ENCODE measurements at regions not wholly inside any gene's neighbourhood (a gene's known extent, or its start where the extent isn't known, plus 50 kb on each side); places are given as distances from the start of the nearest gene placed in this dataset.

DNA sequence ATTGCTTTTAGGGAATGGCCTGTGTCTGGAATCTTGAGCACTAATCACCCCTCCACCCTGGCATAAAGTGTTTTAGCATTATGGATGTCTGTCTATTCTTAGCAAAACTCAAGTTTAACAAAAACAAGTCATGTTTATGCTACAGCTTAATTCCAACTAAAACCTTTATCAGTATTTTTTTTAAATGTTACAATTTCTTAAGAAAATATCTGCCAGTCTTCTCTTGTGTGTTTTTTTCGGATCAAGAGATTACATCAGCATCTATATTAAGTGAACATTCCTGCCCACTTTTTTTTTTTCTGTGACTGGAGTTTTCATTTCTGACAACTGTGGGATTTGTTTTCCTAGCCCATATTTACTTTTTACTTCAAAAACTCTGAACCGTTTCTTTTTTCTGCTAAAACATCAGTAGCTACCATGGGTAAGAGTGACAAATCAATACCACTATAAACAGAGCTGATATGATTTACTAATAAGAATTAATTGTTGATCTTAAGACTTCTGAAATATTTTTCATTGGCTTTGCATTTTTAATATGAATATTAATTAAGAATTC, 94.3 kb downstream of the EDN1 start:
- no peak for DNase-seq

DNA sequence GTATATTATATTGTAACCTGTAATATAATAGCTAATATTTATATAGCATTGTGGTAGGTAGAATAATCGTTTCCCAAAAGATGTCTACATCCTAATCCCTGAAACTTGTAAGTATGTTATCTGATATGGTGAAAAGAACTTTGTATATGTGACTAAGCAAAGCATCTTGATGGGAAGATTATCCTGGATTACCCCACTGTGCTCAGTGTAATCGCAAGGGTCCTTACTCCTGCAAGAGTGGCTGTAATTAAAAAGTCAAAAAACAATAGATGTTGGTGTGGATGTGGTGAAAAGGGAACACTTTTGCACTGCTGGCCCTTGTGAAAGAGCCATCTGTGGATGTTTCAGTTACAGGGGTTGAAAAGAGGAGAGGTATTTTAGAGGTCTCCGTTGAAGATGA, 95.2 kb downstream of the EDN1 start:
- no peak for DNase-seq

- DNase-seq = no peak
Measured at GRCh38 chr6:12386816-12387215, 96.7 kb downstream of the EDN1 start.

GRCh38 chr6:12391472-12391871, 101.3 kb downstream of the EDN1 start:
- DNase-seq = no peak

DNA sequence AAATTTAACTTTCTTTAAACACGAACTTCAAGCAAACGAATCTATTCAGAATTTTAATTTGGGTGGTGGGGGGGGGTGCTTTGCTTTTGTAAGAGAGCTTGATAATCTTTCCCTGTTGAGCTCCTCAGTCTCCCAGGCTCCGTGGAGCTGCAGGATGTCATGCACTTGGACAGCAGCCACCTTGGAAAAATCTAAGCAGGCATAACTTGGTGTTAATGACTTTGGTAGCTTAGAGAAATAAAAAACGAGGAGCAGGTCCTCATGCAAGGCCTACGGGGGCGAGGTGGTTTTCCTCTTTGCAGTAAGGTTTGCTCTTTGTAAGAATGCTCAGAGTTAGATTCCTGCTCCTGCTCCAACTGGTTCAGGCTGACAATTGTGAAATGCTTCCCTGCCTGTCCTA, 102.3 kb downstream of the EDN1 start:
- no peak for DNase-seq

GRCh38 chr6:12393100-12393499, 102.9 kb downstream of the EDN1 start:
- no peak for DNase-seq

DNA sequence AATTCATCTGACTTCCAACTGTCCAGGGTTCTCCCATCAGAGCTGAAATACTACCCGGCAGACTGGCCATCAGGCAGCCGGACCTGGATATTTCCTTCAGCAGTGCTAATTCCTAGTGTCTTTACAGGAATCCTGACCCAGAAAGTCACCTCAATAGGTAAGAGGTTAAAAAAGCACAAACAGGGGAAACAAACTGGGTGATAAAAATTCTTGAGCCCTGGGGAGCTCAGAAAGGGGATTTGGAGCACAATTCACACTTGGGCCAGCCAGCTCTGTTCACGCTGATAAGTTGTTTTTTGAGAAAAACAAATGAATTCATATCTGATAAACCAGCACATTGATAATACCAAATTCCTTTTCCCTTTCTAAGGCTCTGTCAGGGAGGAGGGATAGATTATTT, 104.0 kb downstream of the EDN1 start:
- no peak for DNase-seq

DNA sequence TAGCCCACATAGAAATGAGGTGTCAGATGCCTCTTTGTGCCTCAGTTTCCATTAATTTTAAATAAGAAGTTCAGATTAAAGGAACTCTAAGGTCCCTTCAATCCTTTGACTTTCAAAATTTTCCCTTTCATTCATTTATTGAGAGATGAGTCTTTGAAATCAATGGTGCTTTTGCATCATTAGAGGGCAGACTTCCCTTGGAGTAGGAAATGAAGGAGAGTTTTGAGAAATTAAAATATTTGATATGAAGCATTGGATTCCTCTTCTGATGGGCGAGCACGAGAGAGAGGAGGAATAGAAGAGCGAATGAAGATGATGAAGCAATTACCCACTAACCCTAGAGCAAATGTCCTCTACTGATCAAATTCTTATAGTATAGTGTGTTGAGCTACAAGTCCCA, 105.7 kb downstream of the EDN1 start:
- no peak for DNase-seq

GRCh38 chr6:12401200-12401599, 111.0 kb downstream of the EDN1 start:
- DNase-seq = no peak

DNA sequence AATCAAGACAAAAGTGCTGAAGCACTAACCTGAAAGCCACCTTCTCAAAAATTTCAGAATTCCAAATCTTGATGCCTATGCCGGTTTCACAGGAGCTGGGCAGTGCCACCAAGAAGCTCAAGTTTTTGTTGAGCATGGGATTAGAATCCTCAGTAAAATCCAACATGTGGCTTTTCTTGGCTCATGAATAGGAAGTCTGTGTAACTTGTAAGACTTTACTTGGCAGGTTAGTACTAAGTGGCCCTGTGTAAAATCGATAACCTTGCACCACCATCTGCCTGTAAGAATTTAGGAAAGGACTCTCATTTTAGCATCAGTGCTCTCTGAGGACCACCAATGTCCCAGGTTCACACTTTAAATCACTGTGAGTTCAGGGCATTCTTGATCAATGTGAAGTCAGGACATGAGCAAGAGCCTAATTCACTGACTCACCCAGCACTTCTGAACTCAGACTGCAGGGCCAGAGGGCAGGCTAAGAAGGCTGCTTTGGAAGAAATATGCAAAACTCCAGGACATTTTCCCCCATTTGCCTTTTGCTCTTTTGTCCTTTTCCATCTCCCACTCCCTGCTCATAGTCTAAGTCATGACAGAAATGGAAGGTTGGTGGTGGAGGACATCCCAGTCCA, 113.2 kb downstream of the EDN1 start:
- no peak for DNase-seq

GRCh38 chr6:12403947-12404647, 113.9 kb downstream of the EDN1 start:
- no peak for DNase-seq

- no peak for DNase-seq
Measured at GRCh38 chr6:12404651-12405050, 114.5 kb downstream of the EDN1 start.

DNA sequence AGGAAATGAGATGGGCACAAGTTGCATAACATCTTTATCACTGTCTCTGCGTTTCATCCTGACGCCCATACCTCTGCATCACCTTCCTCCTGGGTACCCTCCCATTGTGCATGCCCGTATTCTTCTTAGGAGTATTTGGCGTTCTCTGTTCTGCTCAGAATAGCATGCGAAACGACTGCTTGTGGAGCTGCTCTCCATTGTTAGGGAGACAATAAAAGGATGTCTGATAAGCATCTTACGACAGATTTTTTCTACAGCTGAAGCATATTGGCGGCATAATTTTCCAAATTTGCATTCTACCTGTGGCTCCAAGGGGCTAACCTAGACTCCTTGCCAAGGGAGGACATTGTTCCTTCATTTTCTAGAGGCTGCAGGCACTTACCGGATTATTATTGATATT, 118.6 kb downstream of the EDN1 start:
- DNase-seq = no peak

GRCh38 chr6:12410946-12411345, 120.8 kb downstream of the EDN1 start:
- DNase-seq = no peak

DNA sequence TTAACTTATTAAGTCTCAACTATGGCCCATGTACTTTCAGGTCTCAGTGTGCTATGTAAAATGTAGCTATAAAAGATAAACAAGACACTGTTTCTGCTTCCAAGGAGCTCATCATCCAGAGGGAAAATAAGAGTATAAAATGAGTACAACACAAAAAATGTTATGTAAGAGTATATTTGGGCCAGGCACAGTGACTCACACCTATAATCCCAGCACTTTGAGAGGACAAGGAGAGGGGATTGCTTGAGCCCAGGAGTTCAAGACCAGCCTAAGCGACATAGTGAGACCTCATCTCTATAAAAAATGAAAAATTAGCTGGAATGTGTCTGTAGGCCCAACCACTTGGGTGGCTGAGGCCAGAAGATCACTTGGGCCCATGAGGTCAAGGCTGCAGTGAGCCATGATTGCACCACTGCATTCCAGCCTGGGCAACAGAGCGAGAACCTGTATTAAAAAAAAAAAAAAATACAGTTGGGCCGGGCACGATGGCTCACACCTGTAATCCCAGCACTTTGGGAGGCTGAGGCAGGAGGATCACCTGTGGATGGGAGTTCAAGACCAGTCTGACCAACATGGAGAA, 124.0 kb downstream of the EDN1 start:
- DNase-seq = no peak

DNA sequence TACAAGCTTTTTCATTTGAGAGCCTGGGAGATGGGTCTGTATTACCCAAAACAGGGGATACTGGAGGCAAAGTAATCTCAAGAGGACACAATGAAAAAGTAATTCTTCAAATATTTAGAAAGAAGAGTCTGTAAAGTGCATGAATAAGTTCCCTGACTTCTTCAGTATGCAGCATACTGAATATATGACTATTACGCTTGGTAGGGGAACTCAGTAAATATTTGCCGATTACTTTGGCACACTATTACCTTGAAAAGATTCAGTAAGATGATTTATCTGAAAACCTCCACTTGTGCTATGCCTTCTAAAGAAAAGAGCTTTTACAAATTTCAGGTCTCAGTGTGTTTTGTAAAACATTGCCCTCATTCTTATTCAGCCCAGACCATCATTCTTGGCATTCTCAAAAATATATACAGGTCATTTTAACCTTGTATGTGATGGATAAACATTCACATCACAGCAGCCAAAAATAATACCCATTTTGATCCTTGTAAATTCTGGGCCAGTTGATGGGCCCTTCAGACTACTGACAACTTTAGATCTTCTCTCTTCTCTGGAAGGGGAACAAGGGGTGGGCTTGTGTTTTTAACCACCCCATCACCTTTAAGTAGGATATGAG, 125.9 kb downstream of the EDN1 start:
- DNase-seq = no peak

- DNase-seq = no peak
Measured at GRCh38 chr6:12417191-12417590, 127.0 kb downstream of the EDN1 start.

DNA sequence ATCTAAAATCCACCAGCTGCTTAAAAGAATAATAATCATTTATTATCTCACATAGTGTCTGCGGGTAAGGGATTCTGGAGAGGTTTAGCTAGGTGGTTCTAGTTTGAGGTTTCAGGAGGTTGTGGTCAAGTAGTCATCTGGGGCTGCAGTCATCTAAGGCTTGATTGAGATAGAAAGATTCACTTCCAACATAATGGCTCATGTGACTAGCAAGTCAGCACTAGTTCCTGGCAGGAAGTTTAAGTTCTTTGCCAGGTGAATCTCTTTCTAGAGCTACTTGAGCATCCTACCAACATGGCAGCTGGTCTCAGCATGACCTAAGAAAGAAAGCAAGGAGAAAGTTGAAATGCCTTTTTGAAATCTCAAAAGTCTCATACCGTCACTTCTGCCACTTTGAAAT, 128.8 kb downstream of the EDN1 start:
- no peak for DNase-seq

DNA sequence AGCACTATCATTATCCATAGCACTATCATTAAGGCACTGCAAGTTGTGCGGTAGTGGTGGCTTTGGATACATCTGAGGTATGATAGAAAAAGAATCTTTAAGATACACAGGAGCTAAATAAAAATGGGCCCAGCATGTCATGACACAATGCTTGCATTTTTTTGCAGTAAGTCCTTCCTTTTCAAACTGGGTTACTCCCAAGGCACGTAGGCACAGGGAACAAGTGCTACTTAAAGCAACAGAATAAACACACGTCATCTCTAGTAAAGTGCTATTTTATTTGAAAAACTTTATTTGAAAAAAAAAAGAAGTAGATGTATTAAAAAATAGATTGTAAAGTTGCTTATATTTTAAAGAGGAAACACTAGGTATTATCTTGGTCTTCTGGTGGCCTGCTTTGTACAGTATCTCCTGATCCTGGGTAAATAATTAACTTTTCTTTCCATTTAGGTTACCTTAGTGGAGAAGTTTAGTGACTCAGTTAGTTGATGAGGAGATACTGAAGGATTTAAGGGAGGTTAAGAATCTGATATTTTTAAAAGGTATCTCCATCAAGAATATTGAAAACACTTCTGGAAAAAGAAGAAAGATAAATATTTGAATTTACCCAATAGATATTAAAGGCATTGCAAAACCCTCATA, 129.6 kb downstream of the EDN1 start:
- no peak for DNase-seq

- no peak for DNase-seq
Measured at GRCh38 chr6:12420626-12421025, 130.5 kb downstream of the EDN1 start.

DNA sequence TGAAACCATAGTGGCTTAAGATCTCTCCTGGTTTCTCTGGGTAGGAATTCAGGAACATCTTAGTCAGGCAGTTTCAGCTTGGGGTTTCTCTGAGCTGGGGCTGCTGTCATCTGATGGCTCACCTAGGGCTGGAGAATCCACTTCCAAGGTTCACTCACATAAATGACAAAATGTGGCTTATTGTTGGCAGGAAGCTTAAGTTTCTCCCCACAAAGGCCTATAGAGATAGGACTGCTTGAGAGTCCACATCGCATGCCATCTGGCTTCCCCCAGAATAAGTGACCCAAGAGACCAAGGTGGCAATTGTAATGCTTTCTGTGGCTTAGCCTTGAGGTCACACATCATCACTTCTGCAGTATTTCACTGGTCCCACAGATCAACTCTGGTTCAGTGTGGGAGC, 131.4 kb downstream of the EDN1 start:
- DNase-seq = no peak

DNA sequence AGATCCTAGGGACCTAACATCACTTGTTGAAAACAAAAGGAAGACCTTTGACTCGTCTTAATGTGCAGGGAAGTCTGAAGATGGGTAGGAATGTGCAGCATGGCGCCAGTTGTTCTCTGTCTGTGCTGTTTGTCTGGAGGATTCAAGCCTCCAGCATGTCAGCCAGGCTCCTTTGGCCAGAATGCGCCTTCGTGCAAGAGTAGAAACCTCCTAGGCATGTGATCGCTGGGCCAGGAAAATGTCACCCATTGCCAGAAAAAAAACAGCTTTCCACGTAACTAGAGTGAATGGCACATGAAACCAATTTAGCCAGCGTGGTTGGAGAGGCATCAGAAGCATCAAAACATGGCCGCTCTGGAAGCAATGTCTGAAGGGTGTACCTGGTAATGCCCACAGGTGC, 132.7 kb downstream of the EDN1 start:
- DNase-seq = no peak

DNA sequence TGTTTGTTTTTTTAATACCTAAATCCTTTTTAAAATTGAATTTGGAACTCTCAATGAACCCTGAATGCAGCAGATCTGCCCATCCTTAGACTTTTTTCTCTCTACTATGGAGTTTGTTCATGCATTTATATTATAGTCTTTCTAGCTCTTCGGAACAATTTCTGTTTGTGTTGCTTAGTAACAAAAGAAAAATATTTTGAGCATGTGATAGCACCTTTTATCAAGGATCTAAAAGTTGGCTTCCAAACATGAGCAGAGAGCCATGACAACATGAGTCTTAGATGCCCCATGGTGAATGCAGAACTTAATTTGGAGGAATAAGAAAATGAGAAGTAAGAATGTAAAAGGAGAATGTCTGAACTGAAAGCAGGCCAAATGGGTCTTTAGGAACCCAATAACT, 133.7 kb downstream of the EDN1 start:
- DNase-seq = no peak

Measured in NCI-H146 (cell line).